RWPE2 (cell line): ENCODE measurements at regions not wholly inside any gene's neighbourhood (a gene's known extent, or its start where the extent isn't known, plus 50 kb on each side); places are given as distances from the start of the nearest gene placed in this dataset.

Source experiments
- ATAC-seq: fragments of 200-7000 bp; cut with Tn5 transposase; 3 replicates; pipeline ENCODE4 v1.9.1; 2021; ENCODE audit warnings: low read depth
- DNase-seq: peaks from one replicate; pipeline ENCODE4 v3.0.0-alpha.2; 2020; ENCODE audit warnings: low spot score
- H3K27ac ChIP-seq: fragments of 450-650 bp; 2 replicates; pipeline ENCODE4 v1.5.1; 2017; ENCODE audit warnings: mild to moderate bottlenecking; ENCODE audit not compliant: poor library complexity, severe bottlenecking
- H3K27me3 ChIP-seq: fragments of 250-450 bp; sonication (Bioruptor Pico); 2 replicates; pipeline ENCODE4 v1.5.1; 2021; ENCODE audit warnings: mild to moderate bottlenecking, moderate library complexity; ENCODE audit not compliant: insufficient read depth, poor library complexity, severe bottlenecking
- H3K36me3 ChIP-seq: fragments of 250-450 bp; sonication (Bioruptor Pico); 2 replicates; pipeline ENCODE4 v1.5.1; 2020; ENCODE audit warnings: low read depth, mild to moderate bottlenecking, moderate library complexity
- H3K4me1 ChIP-seq: fragments of 250-450 bp; sonication (Bioruptor Pico); 2 replicates; pipeline ENCODE4 v1.5.1; 2021; ENCODE audit warnings: mild to moderate bottlenecking, moderate library complexity; ENCODE audit not compliant: insufficient read depth, poor library complexity, severe bottlenecking
- H3K4me3 ChIP-seq: fragments of 250-450 bp; sonication (Bioruptor Pico); 2 replicates; pipeline ENCODE4 v1.5.1; 2021; ENCODE audit warnings: mild to moderate bottlenecking, moderate library complexity; ENCODE audit not compliant: severe bottlenecking
- H3K9me3 ChIP-seq: fragments of 250-450 bp; sonication (Bioruptor Pico); 2 replicates; pipeline ENCODE4 v1.5.1; 2021; ENCODE audit warnings: mild to moderate bottlenecking, moderate library complexity; ENCODE audit not compliant: severe bottlenecking
- CTCF ChIP-seq: fragments of 450-650 bp; IDR thresholded peaks from one replicate; pipeline ENCODE4 v1.5.1; 2017; ENCODE audit warnings: mild to moderate bottlenecking, moderate library complexity; ENCODE audit not compliant: poor library complexity, severe bottlenecking

- no peak for DNase-seq
- no peaks in the 10 kb centered on the region for H3K4me1 ChIP-seq
- no peaks in the 10 kb centered on the region for H3K9me3 ChIP-seq
- no peak for TF ChIP-seq CTCF
- ATAC-seq = no peak
- no peaks in the 10 kb centered on the region for H3K36me3 ChIP-seq
- H3K27ac ChIP-seq = no peak overlapping the region
- peaks cover 43% of the 10 kb centered on the region for H3K27me3 ChIP-seq
- no peak overlapping the region for H3K4me3 ChIP-seq
Observed at GRCh38 chr9:93861736-93862358, 93.3 kb downstream of the BARX1 start.

- Histone ChIP-seq H3K4me1 (no peaks in the 10 kb centered on the region), H3K9me3 (no peaks in the 10 kb centered on the region), H3K27me3 (peaks cover 42% of the 10 kb centered on the region), H3K36me3 (no peaks in the 10 kb centered on the region), H3K27ac (no peak overlapping the region), H3K4me3 (no peak overlapping the region)
- ATAC-seq (no peak), DNase-seq (no peak)
- TF ChIP-seq CTCF = no peak
Observed at GRCh38 chr9:93860694-93861658, 94.2 kb downstream of the BARX1 start.

- H3K27me3 ChIP-seq = peaks cover 56% of the 10 kb centered on the region
- peak; percentile 11 for TF ChIP-seq CTCF
- H3K4me3 ChIP-seq = no peak overlapping the region
- H3K9me3 ChIP-seq = no peaks in the 10 kb centered on the region
- ATAC-seq (no peak), DNase-seq (no peak)
- H3K4me1 ChIP-seq = no peaks in the 10 kb centered on the region
- no peaks in the 10 kb centered on the region for H3K36me3 ChIP-seq
- H3K27ac ChIP-seq = no peak overlapping the region
Observed at GRCh38 chr9:93859431-93860215, 95.5 kb downstream of the BARX1 start.

- TF ChIP-seq CTCF = no peak
- ATAC-seq (no peak), DNase-seq (no peak)
- Histone ChIP-seq H3K9me3 (no peaks in the 10 kb centered on the region), H3K4me1 (no peaks in the 10 kb centered on the region), H3K27me3 (peaks cover 61% of the 10 kb centered on the region), H3K27ac (no peak overlapping the region), H3K36me3 (no peaks in the 10 kb centered on the region), H3K4me3 (no peak overlapping the region)
Observed at GRCh38 chr9:93857528-93857927, 97.6 kb downstream of the BARX1 start.
